ENCODE measurements at regions not wholly inside any gene's neighbourhood (a gene's known extent, or its start where the extent isn't known, plus 50 kb on each side); places are given as distances from the start of the nearest gene placed in this dataset.
"Not testable (repeated sequence)": the region's sequence is repeated elsewhere in the genome, so short reads cannot be mapped to it uniquely, and the experiment has no call there.

DNA sequence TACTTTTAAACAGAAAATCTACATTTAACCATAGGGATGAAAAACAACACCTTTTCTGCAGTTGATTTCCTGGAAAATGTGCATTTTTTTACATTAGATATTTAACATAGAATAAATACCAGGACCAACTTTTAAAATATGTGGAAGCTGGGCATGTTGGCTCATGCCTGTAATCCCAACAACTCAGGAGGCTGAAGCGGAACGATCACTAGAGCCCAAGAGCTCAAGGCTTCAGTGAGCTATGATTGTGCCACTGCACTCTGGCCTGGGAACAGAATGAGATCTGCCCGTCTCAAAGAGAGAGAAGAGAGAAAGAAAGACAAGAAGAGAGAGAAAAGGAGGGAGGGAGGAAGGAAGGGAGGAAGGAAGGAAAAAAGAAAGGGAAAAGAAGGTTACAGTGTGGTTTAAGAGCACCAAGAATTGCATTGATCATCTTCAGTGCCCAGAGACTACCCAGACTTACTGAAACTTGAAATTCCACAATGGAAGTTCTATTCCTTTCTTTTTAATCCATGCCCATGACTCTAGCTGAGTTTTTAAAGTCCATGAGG lies 189.4 kb upstream of the ARID1B start:
- no peaks in the 10 kb centered on the region for H3K4me1 ChIP-seq (ENCODE audit: control insufficient read depth, insufficient read depth, low read length, unreplicated experiment)
- no peak overlapping the region for H2AFZ ChIP-seq (ENCODE audit: low read length, unreplicated experiment)
- no peak overlapping the region for H3K27ac ChIP-seq (ENCODE audit: low read depth, low read length)
- H3K36me3 ChIP-seq (ENCODE audit: insufficient read depth, low read length) = no peaks in the 10 kb centered on the region
- H3K4me3 ChIP-seq (ENCODE audit: low read depth, low read length) = no peak overlapping the region
- H3K27me3 ChIP-seq (ENCODE audit: insufficient read depth, low read length) = peaks cover 36% of the 10 kb centered on the region
- no peaks in the 10 kb centered on the region for H3K79me2 ChIP-seq (ENCODE audit: control insufficient read depth, insufficient read depth, low read length, unreplicated experiment)

DNA sequence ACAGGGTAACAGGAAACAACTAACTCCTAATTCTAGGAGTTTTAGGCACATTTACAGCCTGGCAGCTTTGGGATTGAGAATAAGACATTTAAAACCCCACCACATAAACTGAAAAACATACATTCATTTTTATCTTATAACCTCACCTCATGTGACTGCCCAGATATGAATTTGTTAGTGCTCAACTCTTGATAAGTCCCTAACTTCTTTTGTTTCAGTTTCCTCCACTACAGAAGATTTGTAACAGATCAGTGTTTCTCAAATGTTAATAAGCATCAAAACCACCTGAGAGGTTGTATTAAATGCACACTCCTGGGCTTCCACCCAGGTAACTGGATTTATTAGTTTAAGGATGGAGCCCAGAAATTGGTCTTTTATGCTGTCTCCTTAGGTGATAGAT lies 190.1 kb upstream of the ARID1B start:
- Histone ChIP-seq H2AFZ (ENCODE audit: low read length, unreplicated experiment) (no peak overlapping the region), H3K4me3 (ENCODE audit: low read depth, low read length) (no peak overlapping the region), H3K79me2 (ENCODE audit: control insufficient read depth, insufficient read depth, low read length, unreplicated experiment) (no peaks in the 10 kb centered on the region), H3K27me3 (ENCODE audit: insufficient read depth, low read length) (peaks cover 29% of the 10 kb centered on the region), H3K27ac (ENCODE audit: low read depth, low read length) (no peak overlapping the region), H3K36me3 (ENCODE audit: insufficient read depth, low read length) (no peaks in the 10 kb centered on the region), H3K4me1 (ENCODE audit: control insufficient read depth, insufficient read depth, low read length, unreplicated experiment) (no peaks in the 10 kb centered on the region)

DNA sequence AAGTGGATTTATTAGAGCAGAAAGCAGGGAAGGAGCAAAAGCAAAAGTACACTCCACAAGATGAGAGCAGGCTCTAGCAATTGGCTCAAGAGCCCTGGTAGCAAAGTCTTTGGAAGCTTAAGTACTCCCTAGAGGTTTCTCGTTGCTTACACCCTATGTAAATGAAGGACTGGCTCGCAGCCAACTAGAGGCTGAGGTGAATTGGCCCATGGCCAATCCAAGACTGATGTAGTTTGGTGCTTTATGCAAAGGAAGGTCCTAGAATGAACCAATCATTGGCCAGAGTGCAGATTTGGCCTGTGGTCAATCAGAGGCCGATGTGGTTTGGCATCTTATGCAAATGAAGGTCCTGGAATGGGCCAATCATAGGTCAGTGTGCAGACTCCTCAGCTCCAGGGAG lies 191.3 kb upstream of the ARID1B start:
- no peak overlapping the region for H3K27ac ChIP-seq (ENCODE audit: low read depth, low read length)
- H3K79me2 ChIP-seq (ENCODE audit: control insufficient read depth, insufficient read depth, low read length, unreplicated experiment) = no peaks in the 10 kb centered on the region
- H3K4me3 ChIP-seq (ENCODE audit: low read depth, low read length) = no peak overlapping the region
- peaks cover 24% of the 10 kb centered on the region for H3K27me3 ChIP-seq (ENCODE audit: insufficient read depth, low read length)
- H2AFZ ChIP-seq (ENCODE audit: low read length, unreplicated experiment) = no peak overlapping the region
- H3K4me1 ChIP-seq (ENCODE audit: control insufficient read depth, insufficient read depth, low read length, unreplicated experiment) = no peaks in the 10 kb centered on the region
- H3K36me3 ChIP-seq (ENCODE audit: insufficient read depth, low read length) = no peaks in the 10 kb centered on the region

DNA sequence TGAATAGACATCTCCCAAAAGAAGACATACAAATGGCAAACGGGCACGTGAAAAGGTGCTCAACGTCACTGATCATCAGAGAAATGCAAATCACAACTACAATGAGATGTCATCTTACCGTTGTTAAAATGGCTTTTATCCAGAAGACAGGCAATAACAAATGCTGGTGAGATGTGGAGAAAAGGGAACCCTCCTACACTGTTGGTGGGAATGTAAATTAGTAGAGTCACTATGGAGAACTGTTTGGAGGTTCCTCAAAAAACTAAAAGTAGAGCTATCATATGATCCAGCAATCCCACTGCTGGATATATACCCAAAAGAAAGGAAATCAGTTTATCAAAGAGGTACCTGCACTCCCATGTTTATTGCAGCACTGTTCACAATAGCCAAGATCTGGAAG lies 193.1 kb upstream of the ARID1B start:
- not testable (repeated sequence) for H2AFZ ChIP-seq (ENCODE audit: low read length, unreplicated experiment); H3K27ac ChIP-seq (ENCODE audit: low read depth, low read length); H3K4me1 ChIP-seq (ENCODE audit: control insufficient read depth, insufficient read depth, low read length, unreplicated experiment); H3K79me2 ChIP-seq (ENCODE audit: control insufficient read depth, insufficient read depth, low read length, unreplicated experiment); H3K36me3 ChIP-seq (ENCODE audit: insufficient read depth, low read length); H3K4me3 ChIP-seq (ENCODE audit: low read depth, low read length)
- peaks cover 12% of the 10 kb centered on the region for H3K27me3 ChIP-seq (ENCODE audit: insufficient read depth, low read length)

DNA sequence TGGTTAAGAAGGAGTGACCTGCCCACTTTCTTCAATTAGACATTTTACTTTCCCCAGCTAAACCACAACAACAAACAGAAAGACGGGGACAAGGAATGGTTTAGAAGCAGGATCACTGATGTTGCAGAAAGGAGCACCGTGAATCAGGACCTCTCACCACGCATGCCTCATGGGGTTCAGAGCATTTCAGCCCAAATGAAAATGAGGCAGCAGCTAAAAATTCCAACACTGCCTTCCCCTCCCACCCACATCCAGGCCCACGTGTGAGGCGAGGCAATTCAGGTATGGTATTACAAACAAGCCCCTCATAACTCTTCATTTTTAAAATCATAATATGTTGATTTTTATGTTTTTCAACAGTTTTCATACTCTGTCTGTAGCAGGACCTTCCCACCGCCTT lies 194.1 kb upstream of the ARID1B start:
- Histone ChIP-seq H3K4me1 (ENCODE audit: control insufficient read depth, insufficient read depth, low read length, unreplicated experiment) (no peaks in the 10 kb centered on the region), H3K79me2 (ENCODE audit: control insufficient read depth, insufficient read depth, low read length, unreplicated experiment) (no peaks in the 10 kb centered on the region), H3K36me3 (ENCODE audit: insufficient read depth, low read length) (no peaks in the 10 kb centered on the region), H3K27ac (ENCODE audit: low read depth, low read length) (no peak overlapping the region), H3K27me3 (ENCODE audit: insufficient read depth, low read length) (peaks cover 12% of the 10 kb centered on the region), H2AFZ (ENCODE audit: low read length, unreplicated experiment) (no peak overlapping the region), H3K4me3 (ENCODE audit: low read depth, low read length) (no peak overlapping the region)

DNA sequence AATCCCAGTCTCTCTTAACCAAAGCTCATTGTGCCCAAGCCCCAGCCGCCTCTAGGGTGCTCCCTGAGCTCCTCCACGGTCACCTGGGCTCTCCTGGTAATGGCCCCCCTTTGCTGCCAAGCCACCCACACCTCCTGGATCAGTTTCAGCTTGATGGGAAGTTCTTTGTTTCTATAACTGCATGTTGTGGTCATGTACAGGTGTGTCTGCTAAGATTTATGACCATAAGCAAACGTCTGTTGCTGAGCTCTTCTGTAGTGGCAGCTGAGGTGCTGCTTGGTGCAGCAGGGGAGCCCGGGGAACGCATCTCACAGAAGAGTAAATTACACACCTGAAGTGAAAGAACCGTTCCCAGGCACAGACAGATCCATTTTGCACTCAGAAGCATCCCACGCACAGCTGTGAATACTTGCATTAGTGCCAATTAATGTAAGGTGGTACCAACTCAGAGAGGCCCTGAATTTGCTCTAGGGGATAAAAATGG lies 194.6 kb upstream of the ARID1B start:
- H3K79me2 ChIP-seq (ENCODE audit: control insufficient read depth, insufficient read depth, low read length, unreplicated experiment) = no peaks in the 10 kb centered on the region
- no peaks in the 10 kb centered on the region for H3K36me3 ChIP-seq (ENCODE audit: insufficient read depth, low read length)
- H3K27ac ChIP-seq (ENCODE audit: low read depth, low read length) = no peak overlapping the region
- H2AFZ ChIP-seq (ENCODE audit: low read length, unreplicated experiment) = no peak overlapping the region
- no peak overlapping the region for H3K4me3 ChIP-seq (ENCODE audit: low read depth, low read length)
- peaks cover 12% of the 10 kb centered on the region for H3K27me3 ChIP-seq (ENCODE audit: insufficient read depth, low read length)
- H3K4me1 ChIP-seq (ENCODE audit: control insufficient read depth, insufficient read depth, low read length, unreplicated experiment) = no peaks in the 10 kb centered on the region

DNA sequence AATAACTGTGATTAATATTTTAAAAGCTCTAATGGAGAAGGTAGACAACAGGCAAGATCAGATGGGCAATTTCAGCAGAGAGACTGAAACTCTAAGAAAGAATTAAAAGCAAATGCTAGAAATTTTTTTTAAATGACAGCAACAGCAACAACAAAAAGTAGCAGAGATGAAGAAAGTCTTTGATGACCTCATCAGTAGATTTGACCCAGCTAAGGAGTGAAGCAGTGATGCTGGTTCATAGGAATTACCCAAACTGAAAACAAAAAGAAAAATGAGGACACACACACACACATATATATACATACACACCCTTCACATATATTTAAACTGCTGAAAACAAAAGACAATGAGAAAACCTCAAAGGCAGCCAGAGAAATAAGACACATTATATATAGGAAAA lies 197.6 kb upstream of the ARID1B start:
- H3K4me3 ChIP-seq (ENCODE audit: low read depth, low read length) = no peak overlapping the region
- H3K79me2 ChIP-seq (ENCODE audit: control insufficient read depth, insufficient read depth, low read length, unreplicated experiment) = no peaks in the 10 kb centered on the region
- no peaks in the 10 kb centered on the region for H3K4me1 ChIP-seq (ENCODE audit: control insufficient read depth, insufficient read depth, low read length, unreplicated experiment)
- no peak overlapping the region for H3K27ac ChIP-seq (ENCODE audit: low read depth, low read length)
- peaks cover 12% of the 10 kb centered on the region; the same call in 1 of the 2 replicates for H3K27me3 ChIP-seq (ENCODE audit: insufficient read depth, low read length)
- no peaks in the 10 kb centered on the region for H3K36me3 ChIP-seq (ENCODE audit: insufficient read depth, low read length)
- H2AFZ ChIP-seq (ENCODE audit: low read length, unreplicated experiment) = no peak overlapping the region

DNA sequence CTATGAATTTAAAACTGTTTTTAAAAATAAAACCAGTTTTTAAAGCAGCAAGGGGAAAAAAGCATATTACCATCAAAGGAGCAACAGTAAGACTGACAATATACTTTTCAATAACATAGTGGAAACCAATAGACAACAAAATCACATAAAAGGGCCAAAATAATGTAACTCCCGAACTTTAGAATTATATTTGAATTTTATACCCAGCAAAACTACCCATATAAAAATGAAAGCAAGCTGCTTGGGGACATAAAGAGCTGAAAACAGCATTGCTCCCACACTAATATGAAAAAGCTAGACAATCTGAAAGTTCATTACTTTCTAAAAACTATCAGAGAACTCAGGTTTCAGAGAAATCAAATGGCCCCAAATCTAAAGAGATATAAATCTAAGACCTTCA lies 199.4 kb upstream of the ARID1B start:
- H3K79me2 ChIP-seq (ENCODE audit: control insufficient read depth, insufficient read depth, low read length, unreplicated experiment) = no peaks in the 10 kb centered on the region
- H3K4me1 ChIP-seq (ENCODE audit: control insufficient read depth, insufficient read depth, low read length, unreplicated experiment) = no peaks in the 10 kb centered on the region
- no peak overlapping the region for H3K27ac ChIP-seq (ENCODE audit: low read depth, low read length)
- H3K27me3 ChIP-seq (ENCODE audit: insufficient read depth, low read length) = peaks cover 15% of the 10 kb centered on the region
- no peaks in the 10 kb centered on the region for H3K36me3 ChIP-seq (ENCODE audit: insufficient read depth, low read length)
- H2AFZ ChIP-seq (ENCODE audit: low read length, unreplicated experiment) = no peak overlapping the region
- no peak overlapping the region for H3K4me3 ChIP-seq (ENCODE audit: low read depth, low read length)

DNA sequence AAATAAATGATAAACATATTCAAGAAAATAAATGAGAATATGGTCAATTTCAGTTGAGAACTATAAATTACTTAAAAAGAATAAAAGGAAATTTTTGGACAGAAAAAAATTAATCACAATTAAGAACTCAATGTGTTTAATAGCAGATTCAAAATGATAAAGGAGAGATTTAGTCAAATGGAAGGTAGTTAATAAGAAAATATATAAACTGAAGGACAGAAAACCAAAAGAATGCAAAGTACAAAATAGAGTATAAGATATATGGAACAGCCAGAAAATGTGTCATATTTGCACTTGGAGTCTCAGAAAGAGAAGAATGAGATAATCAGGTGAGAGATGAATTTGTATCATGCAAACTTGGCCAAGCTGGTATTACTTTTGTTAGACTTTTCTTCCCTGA lies 201.8 kb upstream of the ARID1B start:
- peaks cover 29% of the 10 kb centered on the region for H3K27me3 ChIP-seq (ENCODE audit: insufficient read depth, low read length)
- H3K4me3 ChIP-seq (ENCODE audit: low read depth, low read length) = no peak overlapping the region
- no peak overlapping the region for H3K27ac ChIP-seq (ENCODE audit: low read depth, low read length)
- no peak overlapping the region for H2AFZ ChIP-seq (ENCODE audit: low read length, unreplicated experiment)
- no peaks in the 10 kb centered on the region for H3K4me1 ChIP-seq (ENCODE audit: control insufficient read depth, insufficient read depth, low read length, unreplicated experiment)
- H3K36me3 ChIP-seq (ENCODE audit: insufficient read depth, low read length) = no peaks in the 10 kb centered on the region
- H3K79me2 ChIP-seq (ENCODE audit: control insufficient read depth, insufficient read depth, low read length, unreplicated experiment) = no peaks in the 10 kb centered on the region

DNA sequence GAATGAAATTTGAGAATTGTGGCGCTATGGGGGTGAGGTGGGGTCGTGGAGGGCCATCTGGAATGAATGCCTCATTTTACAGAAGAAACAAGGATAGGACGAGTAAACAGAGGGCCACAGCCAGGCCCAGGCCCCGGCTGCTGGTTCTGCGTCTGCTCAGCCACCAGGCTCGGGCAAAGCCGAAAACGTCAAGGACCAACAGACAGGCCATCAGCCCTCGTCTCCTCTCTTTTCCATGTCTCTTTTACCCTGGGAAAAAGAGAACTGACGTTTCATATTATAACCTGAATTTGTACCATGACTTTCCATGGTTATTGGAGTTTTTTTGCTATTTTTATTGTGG lies 212.4 kb upstream of the ARID1B start:
- H3K27me3 ChIP-seq (ENCODE audit: insufficient read depth, low read length) = peaks cover 34% of the 10 kb centered on the region
- no peaks in the 10 kb centered on the region for H3K79me2 ChIP-seq (ENCODE audit: control insufficient read depth, insufficient read depth, low read length, unreplicated experiment)
- no peaks in the 10 kb centered on the region for H3K4me1 ChIP-seq (ENCODE audit: control insufficient read depth, insufficient read depth, low read length, unreplicated experiment)
- H2AFZ ChIP-seq (ENCODE audit: low read length, unreplicated experiment) = no peak overlapping the region
- H3K4me3 ChIP-seq (ENCODE audit: low read depth, low read length) = no peak overlapping the region
- H3K27ac ChIP-seq (ENCODE audit: low read depth, low read length) = no peak overlapping the region
- no peaks in the 10 kb centered on the region for H3K36me3 ChIP-seq (ENCODE audit: insufficient read depth, low read length)

DNA sequence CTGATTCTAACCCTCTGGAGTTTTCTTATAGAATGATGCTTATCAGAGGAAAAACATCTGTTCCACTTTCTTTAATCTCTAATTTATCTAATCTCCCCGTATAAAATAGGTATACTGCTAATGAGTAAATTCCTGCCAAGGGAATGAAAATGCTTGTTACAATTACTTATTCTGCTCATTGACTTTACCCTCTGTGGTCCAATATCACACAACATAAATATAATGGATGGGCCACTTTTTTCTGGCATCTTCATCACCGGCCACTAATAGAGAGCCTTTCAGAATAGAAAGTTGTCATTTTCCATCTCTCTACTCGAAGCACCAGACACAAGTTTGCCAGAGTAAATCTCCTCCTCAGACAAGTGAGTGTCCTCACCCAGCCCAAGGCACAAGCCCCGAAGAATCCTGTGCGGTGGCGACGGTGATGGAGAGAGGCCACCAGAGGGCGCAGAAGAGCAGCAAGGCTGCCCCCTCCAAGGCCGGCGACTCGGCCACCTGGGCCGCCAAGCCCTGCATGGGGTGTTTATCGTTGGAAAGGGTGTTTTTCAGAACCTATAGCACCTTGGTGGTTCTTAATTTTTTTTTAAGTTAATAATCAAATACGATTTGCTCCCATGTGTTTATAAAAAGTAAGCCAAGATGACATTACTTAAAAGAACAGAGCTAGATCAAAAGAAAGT lies 212.9 kb upstream of the ARID1B start:
- Histone ChIP-seq H3K36me3 (ENCODE audit: insufficient read depth, low read length) (no peaks in the 10 kb centered on the region), H3K4me1 (ENCODE audit: control insufficient read depth, insufficient read depth, low read length, unreplicated experiment) (no peaks in the 10 kb centered on the region), H2AFZ (ENCODE audit: low read length, unreplicated experiment) (no peak overlapping the region), H3K27me3 (ENCODE audit: insufficient read depth, low read length) (peaks cover 29% of the 10 kb centered on the region), H3K79me2 (ENCODE audit: control insufficient read depth, insufficient read depth, low read length, unreplicated experiment) (no peaks in the 10 kb centered on the region), H3K4me3 (ENCODE audit: low read depth, low read length) (no peak overlapping the region), H3K27ac (ENCODE audit: low read depth, low read length) (no peak overlapping the region)
